ENCODE measurements at regions not wholly inside any gene's neighbourhood (a gene's known extent, or its start where the extent isn't known, plus 50 kb on each side); places are given as distances from the start of the nearest gene placed in this dataset.

DNA sequence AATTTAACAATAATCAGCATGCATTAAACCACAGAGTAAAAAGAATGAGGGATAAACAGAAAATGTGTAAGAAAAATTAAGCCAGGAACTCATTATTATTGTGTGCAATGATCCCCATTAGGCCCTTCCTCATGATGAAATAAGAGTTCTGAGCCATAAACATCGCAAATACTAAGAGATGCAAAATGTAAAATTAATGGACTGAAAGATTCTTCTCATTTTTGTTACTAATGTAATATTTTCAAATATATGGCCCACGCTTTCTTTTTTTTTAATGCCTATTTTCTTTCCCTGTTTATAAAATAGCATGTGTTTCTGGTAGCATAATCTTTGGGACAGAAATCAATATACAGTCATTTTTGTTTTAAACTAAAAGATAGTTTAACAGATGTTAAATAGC lies 281.0 kb downstream of the PDGFC start:
- no peaks in the 10 kb centered on the region for H3K36me3 ChIP-seq (ENCODE audit: control insufficient read depth in 2 of 2, extremely low read depth in 1 of 2, insufficient read depth in 2 of 2, low read length in 2 of 2)
- H3K9ac ChIP-seq (replicated peaks; ENCODE audit: extremely low read depth, insufficient read depth, low read length) = no peak overlapping the region
- FAIRE-seq = no peak
- dilution Hi-C loops (cut with MboI; ENCODE audit: extremely low pct_ligation_motif_present, low sequenced_read_pairs) (no loop called here), intact Hi-C loops (cut with micrococcal nuclease) (no loop called here)
- TF ChIP-seq EZH2 (IDR thresholded peaks at IDR 0.05; ENCODE audit: borderline replicate concordance, low read depth, low read length, severe bottlenecking) = no peak
- TF ChIP-seq FOS (IDR thresholded peaks at IDR 0.05; ENCODE audit: borderline replicate concordance, insufficient read depth, low read length) = no peak
- TF ChIP-seq JUN (IDR thresholded peaks at IDR 0.05; ENCODE audit: borderline replicate concordance, insufficient read depth, insufficient read length, low read depth) = no peak
- TF ChIP-seq CTCF (IDR thresholded peaks at IDR 0.05; ENCODE audit: extremely low read depth in 1 of 2, insufficient read depth in 1 of 2, low read depth in 1 of 2, low read length in 2 of 2) = no peak
- no peak for TF ChIP-seq MYC (IDR thresholded peaks at IDR 0.05; ENCODE audit: low read depth, low read length)
- no peak for TF ChIP-seq GATA2 (IDR thresholded peaks at IDR 0.05; ENCODE audit: insufficient read depth, insufficient read length, low read depth, low read length)
- TF ChIP-seq, protein P1, sequence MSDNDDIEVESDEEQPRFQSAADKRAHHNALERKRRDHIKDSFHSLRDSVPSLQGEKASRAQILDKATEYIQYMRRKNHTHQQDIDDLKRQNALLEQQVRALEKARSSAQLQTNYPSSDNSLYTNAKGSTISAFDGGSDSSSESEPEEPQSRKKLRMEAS (IDR thresholded peaks at IDR 0.05; ENCODE audit: insufficient read depth, insufficient read length) = no peak
- TF ChIP-seq POLR2A (IDR thresholded peaks at IDR 0.05; ENCODE audit: low read depth, low read length) = no peak
- TF ChIP-seq POLR2AphosphoS5 (IDR thresholded peaks at IDR 0.05; ENCODE audit: insufficient read depth, low read depth, low read length) = no peak
- no peaks in the 10 kb centered on the region for H3K79me2 ChIP-seq (ENCODE audit: control insufficient read depth, insufficient read depth, low read length)
- no TSS peak for BruUV-seq (replicated peaks)
- no peaks in the 10 kb centered on the region for H3K4me1 ChIP-seq (ENCODE audit: control insufficient read depth, extremely low read depth, insufficient read depth, low read length)
- no peaks in the 10 kb centered on the region for H3K27me3 ChIP-seq (ENCODE audit: control insufficient read depth in 2 of 2, insufficient read depth in 2 of 2, low read length in 2 of 2)
- H3K4me2 ChIP-seq (ENCODE audit: insufficient read depth, low read length) = no peak overlapping the region
- no peak overlapping the region for H2AFZ ChIP-seq (ENCODE audit: low read depth, low read length)
- H3K9me1 ChIP-seq (replicated peaks; ENCODE audit: control insufficient read depth, extremely low read depth, insufficient read depth, low read length) = no peaks in the 10 kb centered on the region
- DNase-seq (ENCODE audit: low read depth, low spot score) = no peak
- H3K27ac ChIP-seq (ENCODE audit: insufficient read depth, low read depth, low read length) = no peak overlapping the region
- no peak overlapping the region for H3K4me3 ChIP-seq (replicated peaks in 1 of 3; ENCODE audit: insufficient read depth in 1 of 3, low read depth in 1 of 3, low read length in 3 of 3)
- ChIA-PET POLR2A (no interaction called here), CTCF (interaction anchor here (1.0 kb wide), 1 partner anchor 9 kb away, joined by 3 read pairs; no protein-coding TSS in a partner anchor)
- H3K9me3 ChIP-seq (replicated peaks; ENCODE audit: control insufficient read depth, insufficient read depth, low read length) = no peaks in the 10 kb centered on the region
- H4K20me1 ChIP-seq (replicated peaks; ENCODE audit: control insufficient read depth, extremely low read depth, insufficient read depth, low read length) = no peaks in the 10 kb centered on the region

Data from endothelial cell of umbilical vein (primary cell).